GM19463 (cell line): ENCODE measurements at regions not wholly inside any gene's neighbourhood (a gene's known extent, or its start where the extent isn't known, plus 50 kb on each side); places are given as distances from the start of the nearest gene placed in this dataset.
A peak's percentile ranks its signal among the peaks of the same experiment; 100 is the strongest.

Experiments
- ATAC-seq: cut with Tn5 transposase; IDR thresholded peaks from one replicate; pipeline ENCODE4 v1.9.1; 2021; ENCODE audit warnings: mild to moderate bottlenecking, moderate library complexity; ENCODE audit not compliant: unreplicated experiment

GRCh38 chr4:100738196-100739165 is 220.7 kb upstream of the EMCN start:
- ATAC-seq = no peak

DNA sequence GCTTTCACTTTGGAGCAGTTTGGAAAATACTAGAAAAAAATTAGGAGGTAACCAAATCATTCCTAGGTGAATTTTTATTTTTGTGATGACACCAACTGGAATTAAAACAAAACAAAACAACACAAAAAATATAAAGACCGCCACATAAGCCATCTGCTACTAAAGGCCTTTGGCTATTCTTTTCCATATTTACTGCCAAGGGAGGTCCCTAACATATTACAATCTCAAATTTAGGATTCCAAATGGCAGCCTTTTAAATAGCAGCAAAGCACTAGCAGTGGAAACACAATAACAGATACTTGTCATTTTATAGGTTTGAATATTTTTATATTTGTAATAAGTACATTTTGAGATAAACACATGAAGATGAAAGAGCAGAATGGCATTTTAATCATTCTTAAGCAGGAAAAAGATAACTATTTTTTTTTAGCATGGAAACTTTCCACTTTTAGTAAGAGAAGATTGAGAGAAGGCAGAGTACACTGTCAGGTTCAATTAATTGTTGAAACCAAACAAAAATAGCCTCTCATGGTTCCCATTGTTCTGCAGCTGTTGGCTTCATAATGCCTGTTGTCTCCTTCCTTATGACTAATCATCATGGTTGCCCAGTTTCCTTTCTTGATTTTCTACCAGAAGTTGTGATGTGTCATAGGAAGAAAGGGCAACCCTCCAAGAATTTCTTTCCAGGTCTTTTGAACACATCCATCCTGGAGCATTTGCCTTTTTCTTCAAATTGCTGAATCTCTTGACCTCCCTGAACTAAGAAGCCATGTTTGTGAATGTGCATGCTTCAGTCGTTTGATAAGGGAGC is 219.0 kb upstream of the EMCN start:
- no peak for ATAC-seq

- ATAC-seq = no peak
Measured at GRCh38 chr4:100728861-100729260, 211.0 kb upstream of the EMCN start.

DNA sequence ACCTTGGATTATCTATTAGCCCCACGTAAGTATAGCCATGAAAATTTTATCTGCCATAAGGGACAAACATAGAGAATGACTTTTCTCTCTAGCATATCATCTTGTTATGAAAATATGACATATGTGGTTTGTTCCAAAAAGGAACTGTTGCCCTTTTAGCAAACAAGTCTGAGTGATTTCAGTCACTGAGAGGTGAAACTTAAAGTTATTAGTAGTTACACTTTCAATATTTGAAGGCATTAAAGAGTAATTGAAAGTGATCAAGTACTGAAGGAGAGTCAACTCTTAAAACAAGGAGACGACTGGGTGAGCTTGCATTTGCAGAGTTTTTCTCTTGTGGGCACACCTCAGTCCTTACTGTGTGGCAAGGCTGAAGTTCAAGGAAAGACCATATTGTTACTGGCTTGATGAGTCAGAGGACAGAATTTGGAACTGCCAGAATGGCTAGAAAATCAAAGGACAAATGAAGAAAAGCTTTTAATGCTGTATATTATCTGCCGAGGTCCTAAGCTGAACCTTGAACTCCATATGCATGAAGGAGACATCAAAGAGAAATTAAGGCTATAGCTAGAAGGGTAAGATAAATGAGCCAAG is 205.1 kb upstream of the EMCN start:
- ATAC-seq = peak; percentile 58

DNA sequence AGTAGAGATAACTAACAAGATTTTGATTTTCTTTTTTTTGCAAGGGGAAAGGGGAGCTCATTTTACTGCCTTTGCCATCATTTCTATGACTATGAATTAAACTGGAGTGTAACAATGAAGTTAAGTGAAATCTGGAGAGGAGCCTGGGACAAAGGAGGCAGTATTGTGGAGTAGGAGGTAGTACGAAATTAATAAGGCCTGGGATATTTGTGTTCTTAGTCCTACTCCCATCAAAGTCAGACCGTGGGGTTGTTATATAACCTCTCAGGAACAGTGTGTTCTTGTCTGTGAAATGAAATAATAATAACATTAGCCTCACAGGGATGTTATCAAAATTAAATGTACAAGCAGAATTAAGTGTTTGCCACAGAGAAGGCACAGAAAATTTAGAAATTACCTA is 204.3 kb upstream of the EMCN start:
- no peak for ATAC-seq

DNA sequence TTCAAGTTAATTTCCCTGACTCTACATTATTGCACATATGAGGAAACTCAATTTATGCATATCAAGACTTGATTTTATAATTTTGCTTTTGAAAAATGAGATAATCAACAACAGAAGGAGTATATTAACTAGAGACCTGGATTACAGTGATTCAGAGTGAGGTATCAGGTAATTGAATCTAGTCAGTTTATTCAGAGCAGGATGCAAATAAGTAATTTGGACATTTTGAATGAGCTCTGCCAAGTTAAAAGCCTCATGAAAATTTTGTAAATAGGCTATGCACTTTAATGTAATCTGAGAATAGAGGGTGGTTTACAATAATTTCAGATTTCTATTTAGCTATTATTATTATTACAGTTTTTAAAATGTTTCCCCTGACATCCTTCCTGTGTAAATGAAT is 203.7 kb upstream of the EMCN start:
- ATAC-seq = no peak

- ATAC-seq = no peak
Measured at GRCh38 chr4:100721077-100721476, 203.3 kb upstream of the EMCN start.

DNA sequence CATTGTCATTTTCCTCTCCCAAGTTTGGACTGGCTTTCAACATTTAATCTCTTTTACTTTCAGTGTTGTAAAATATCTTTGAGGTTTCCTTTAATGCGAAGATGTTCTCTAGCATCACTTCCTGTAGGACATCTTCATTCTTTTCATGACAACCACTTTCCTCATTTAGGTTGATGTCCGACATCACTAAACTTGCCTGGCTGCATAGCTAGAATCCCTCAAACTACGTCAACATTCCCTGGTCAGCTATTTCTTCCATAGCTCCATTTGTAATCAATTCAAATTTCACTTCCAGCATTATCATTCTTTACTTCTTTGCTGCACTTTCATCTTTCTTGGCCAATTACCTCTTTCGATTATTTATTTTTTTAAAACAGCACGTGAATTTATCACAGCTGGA is 198.6 kb upstream of the EMCN start:
- no peak for ATAC-seq

- ATAC-seq = no peak
Measured at GRCh38 chr4:100708776-100709175, 191.0 kb upstream of the EMCN start.

- no peak for ATAC-seq
Measured at GRCh38 chr4:100707786-100708185, 190.0 kb upstream of the EMCN start.

- no peak for ATAC-seq
Measured at GRCh38 chr4:100696531-100696930, 178.7 kb upstream of the EMCN start.

DNA sequence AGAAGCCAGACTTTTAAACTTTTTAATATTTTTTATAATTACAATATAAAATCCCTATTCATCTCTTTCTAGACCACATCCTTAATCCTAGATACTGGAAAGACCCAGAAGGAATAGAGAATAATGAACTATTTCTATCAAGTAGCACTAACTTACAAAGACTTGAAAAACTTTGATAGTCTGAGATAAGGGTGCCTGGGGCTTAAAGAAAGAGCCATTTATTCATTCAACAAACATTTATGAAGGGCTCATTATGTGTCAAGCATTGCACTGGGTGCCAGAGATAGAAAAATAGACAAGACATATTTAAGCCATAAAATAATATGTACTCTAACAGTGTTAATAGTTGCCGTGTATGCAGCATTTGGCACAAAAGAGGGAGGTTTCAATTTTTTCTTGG is 178.0 kb upstream of the EMCN start:
- no peak for ATAC-seq

DNA sequence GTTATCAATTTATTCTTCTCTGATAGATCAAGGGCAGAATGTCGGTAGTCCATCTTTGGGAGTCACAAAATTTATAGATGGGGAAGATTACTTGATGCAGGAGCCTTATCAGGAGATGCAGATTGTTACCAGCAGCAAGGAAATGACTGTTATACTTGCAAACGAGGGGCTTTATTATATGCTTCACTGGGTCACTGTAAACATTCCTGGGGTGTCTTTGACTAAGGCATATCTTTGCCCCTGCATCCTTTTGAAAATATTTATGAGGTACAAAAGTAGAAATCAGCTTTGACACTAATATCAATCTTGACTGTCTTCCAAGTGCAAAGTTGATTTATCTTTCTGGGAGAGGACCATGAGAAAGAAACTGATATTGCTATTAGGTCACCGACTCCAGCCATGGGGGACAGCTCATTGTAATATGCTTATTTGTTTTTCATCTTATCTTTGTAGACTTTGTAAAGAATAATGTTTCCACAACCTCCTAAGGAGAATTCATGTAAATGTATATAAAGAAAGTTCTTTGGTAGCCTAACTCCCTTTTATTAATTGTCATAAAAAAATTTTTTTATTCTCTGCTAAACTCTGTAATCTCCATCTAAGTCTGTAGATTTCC is 177.3 kb upstream of the EMCN start:
- ATAC-seq = no peak

- no peak for ATAC-seq
Measured at GRCh38 chr4:100694467-100694866, 176.6 kb upstream of the EMCN start.

DNA sequence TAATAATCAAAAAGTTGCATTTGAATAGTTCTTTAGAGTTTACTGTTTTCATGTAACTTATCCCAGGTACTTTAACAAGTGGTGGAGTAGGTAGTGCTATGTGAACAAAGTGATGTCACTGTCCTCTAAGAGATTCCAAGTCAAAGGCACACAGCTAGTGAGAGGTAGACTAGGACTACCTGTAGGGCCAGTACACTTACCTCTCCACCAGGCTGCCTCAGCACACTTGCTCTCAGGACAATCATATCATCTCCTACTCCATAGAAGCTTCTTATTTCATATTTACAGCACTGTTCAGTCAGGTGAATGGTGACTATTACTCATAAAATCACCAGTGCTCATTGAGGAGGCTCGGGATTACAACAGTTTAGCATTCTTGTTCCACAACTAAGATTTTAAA is 173.0 kb upstream of the EMCN start:
- no peak for ATAC-seq

DNA sequence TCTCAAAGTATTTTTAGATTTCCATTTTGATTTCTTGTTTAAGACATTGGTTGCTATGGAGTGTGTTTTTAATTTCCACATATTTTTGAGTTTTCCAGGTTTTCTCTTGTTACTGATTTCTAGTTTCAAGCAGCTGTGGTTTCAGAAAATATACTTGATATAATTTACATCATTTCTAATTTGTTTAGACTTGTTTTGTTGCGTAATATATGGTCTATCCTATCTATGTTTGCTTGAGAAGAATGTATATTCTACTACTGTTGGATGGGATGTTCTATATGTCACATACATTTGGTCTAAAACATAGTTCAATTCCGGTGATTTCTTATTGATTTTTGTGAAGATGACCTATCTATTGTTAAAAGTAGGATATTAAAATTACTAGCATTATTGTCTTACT is 170.5 kb upstream of the EMCN start:
- no peak for ATAC-seq

- no peak for ATAC-seq
Measured at GRCh38 chr4:100682477-100683218, 164.8 kb upstream of the EMCN start.

DNA sequence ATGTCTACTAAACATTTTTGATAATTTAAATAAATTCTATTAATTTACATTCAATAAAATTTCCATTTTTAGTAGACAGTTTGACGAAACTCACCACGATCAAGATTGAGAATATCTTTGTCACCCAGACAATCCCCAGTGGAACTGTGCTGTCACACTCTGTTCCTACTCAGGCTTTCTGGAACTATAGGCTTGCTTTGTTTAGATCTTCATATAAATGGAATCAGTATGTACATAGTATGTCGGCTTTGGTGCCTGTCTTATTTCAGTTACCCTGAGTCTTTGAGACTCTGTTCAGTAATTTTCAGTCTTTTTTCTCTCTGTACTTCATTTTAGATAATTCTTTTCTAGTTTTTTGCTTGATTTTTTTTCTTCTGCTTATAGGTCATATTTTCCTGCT is 163.5 kb upstream of the EMCN start:
- ATAC-seq = no peak

- ATAC-seq = no peak
Measured at GRCh38 chr4:100679926-100680325, 162.1 kb upstream of the EMCN start.

- ATAC-seq = no peak
Measured at GRCh38 chr4:100674976-100675375, 157.2 kb upstream of the EMCN start.
